OCI-LY1 (cell line): ENCODE measurements at regions not wholly inside any gene's neighbourhood (a gene's known extent, or its start where the extent isn't known, plus 50 kb on each side); places are given as distances from the start of the nearest gene placed in this dataset.

ENCODE experiments used
- H2AFZ ChIP-seq: fragments of 200-600 bp; sonication (generic), shearing (Covaris generic); 2 replicates; pipeline ENCODE4 v1.6.0; 2014; ENCODE audit warnings: antibody characterized with exemption, mild to moderate bottlenecking, low read length
- H3F3A ChIP-seq: fragments of 200-600 bp; sonication (generic), shearing (Covaris generic); 2 replicates; pipeline ENCODE4 v1.6.0; 2014; ENCODE audit warnings: mild to moderate bottlenecking, antibody characterized with exemption, low read length, moderate library complexity; ENCODE audit not compliant: insufficient read depth
- H3K27ac ChIP-seq: fragments of 200-600 bp; sonication (generic); 2 replicates; pipeline ENCODE4 v1.5.1; 2014; ENCODE audit warnings: low read length, mixed run types, mild to moderate bottlenecking, low read depth; ENCODE audit not compliant: poor library complexity, severe bottlenecking
- H3K27me3 ChIP-seq: fragments of 200-600 bp; sonication (generic); 2 replicates; pipeline ENCODE4 v1.6.0; 2014; ENCODE audit warnings: antibody characterized with exemption, mild to moderate bottlenecking, low read length, moderate library complexity; ENCODE audit not compliant: insufficient read depth
- H3K36me3 ChIP-seq: fragments of 200-600 bp; sonication (generic); 2 replicates; pipeline ENCODE4 v1.6.1; 2014; ENCODE audit warnings: mild to moderate bottlenecking, antibody characterized with exemption, low read length, moderate library complexity, mixed read lengths; ENCODE audit not compliant: insufficient read depth
- H3K4me1 ChIP-seq: fragments of 200-600 bp; sonication (generic); 2 replicates; pipeline ENCODE4 v1.5.1; 2014; ENCODE audit warnings: mild to moderate bottlenecking, low read length, moderate library complexity; ENCODE audit not compliant: insufficient read depth, severe bottlenecking
- H3K4me2 ChIP-seq: fragments of 200-600 bp; sonication (generic), shearing (Covaris generic); 2 replicates; pipeline ENCODE4 v1.6.1; 2014; ENCODE audit warnings: low read length
- H3K4me3 ChIP-seq: fragments of 200-600 bp; sonication (generic); 2 replicates; pipeline ENCODE4 v1.5.1; 2014; ENCODE audit warnings: low read length, low read depth, mild to moderate bottlenecking, mixed read lengths; ENCODE audit not compliant: poor library complexity, severe bottlenecking
- H3K79me2 ChIP-seq: fragments of 200-600 bp; shearing (Covaris generic); 2 replicates; pipeline ENCODE4 v1.6.1; 2016; ENCODE audit warnings: mixed run types, low read length, mixed read lengths; ENCODE audit not compliant: insufficient read depth
- H3K9ac ChIP-seq: fragments of 200-600 bp; sonication (generic), shearing (Covaris generic); 2 replicates; pipeline ENCODE4 v1.6.1; 2014; ENCODE audit warnings: mild to moderate bottlenecking, low read length, mixed read lengths
- H3K9me2 ChIP-seq: fragments of 200-600 bp; sonication (generic), shearing (Covaris generic); 2 replicates; pipeline ENCODE4 v1.6.1; 2014; ENCODE audit warnings: low read depth, mild to moderate bottlenecking, low read length, mixed read lengths
- H3K9me3 ChIP-seq: fragments of 200-600 bp; shearing (Covaris generic); 2 replicates; pipeline ENCODE4 v1.6.1; 2014; ENCODE audit warnings: low read length, mixed read lengths
- H4K20me1 ChIP-seq: fragments of 200-600 bp; sonication (generic), shearing (Covaris generic); 2 replicates; pipeline ENCODE4 v1.6.0; 2016; ENCODE audit warnings: mild to moderate bottlenecking, low read length; ENCODE audit not compliant: insufficient read depth
- CTCF ChIP-seq: fragments of 200-600 bp; sonication (generic), shearing (Covaris generic); IDR thresholded peaks from 2 replicates; pipeline ENCODE4 v1.5.1; 2017; ENCODE audit warnings: mild to moderate bottlenecking, antibody characterized with exemption, low read length, moderate library complexity, mixed read lengths
- EZH2 ChIP-seq: fragments of 200-600 bp; sonication (generic), shearing (Covaris generic); IDR thresholded peaks from 2 replicates; pipeline ENCODE4 v1.8.0; 2017; ENCODE audit warnings: borderline replicate concordance, mixed run types, mild to moderate bottlenecking, antibody characterized with exemption, low read length, moderate library complexity, mixed read lengths

GRCh38 chr16:54783980-54784379 is 146.7 kb upstream of the IRX5 start:
- TF ChIP-seq EZH2 = no peak
- no peak for TF ChIP-seq CTCF
- Histone ChIP-seq H3F3A (no peaks in the 10 kb centered on the region), H3K9ac (no peak overlapping the region), H3K79me2 (no peaks in the 10 kb centered on the region), H3K9me2 (no peaks in the 10 kb centered on the region), H3K36me3 (no peaks in the 10 kb centered on the region), H3K4me3 (no peak overlapping the region), H3K27ac (no peak overlapping the region), H3K9me3 (no peaks in the 10 kb centered on the region), H3K4me1 (no peaks in the 10 kb centered on the region), H2AFZ (no peak overlapping the region), H4K20me1 (no peaks in the 10 kb centered on the region), H3K4me2 (no peak overlapping the region), H3K27me3 (no peaks in the 10 kb centered on the region)

- no peaks in the 10 kb centered on the region for H3K79me2 ChIP-seq
- no peak overlapping the region for H3K27ac ChIP-seq
- no peaks in the 10 kb centered on the region for H3K27me3 ChIP-seq
- no peaks in the 10 kb centered on the region for H3K4me1 ChIP-seq
- no peak overlapping the region for H3K4me2 ChIP-seq
- H3K9me2 ChIP-seq = no peaks in the 10 kb centered on the region
- no peaks in the 10 kb centered on the region for H4K20me1 ChIP-seq
- no peaks in the 10 kb centered on the region for H3K9me3 ChIP-seq
- H3K36me3 ChIP-seq = no peaks in the 10 kb centered on the region
- no peak overlapping the region for H2AFZ ChIP-seq
- TF ChIP-seq EZH2 (no peak), CTCF (no peak)
- no peak overlapping the region for H3K4me3 ChIP-seq
- H3K9ac ChIP-seq = no peak overlapping the region
- no peaks in the 10 kb centered on the region for H3F3A ChIP-seq
These were observed 147.4 kb upstream of the IRX5 start for GRCh38 chr16:54783226-54783625.

GRCh38 chr16:54780266-54780665 is 150.4 kb upstream of the IRX5 start:
- TF ChIP-seq CTCF (no peak), EZH2 (no peak)
- H3K9me3 ChIP-seq = no peaks in the 10 kb centered on the region
- H3K4me1 ChIP-seq = no peaks in the 10 kb centered on the region
- H3K9ac ChIP-seq = no peak overlapping the region
- H3K36me3 ChIP-seq = no peaks in the 10 kb centered on the region
- H3K9me2 ChIP-seq = no peaks in the 10 kb centered on the region
- no peaks in the 10 kb centered on the region for H3K27me3 ChIP-seq
- H2AFZ ChIP-seq = no peak overlapping the region
- H3K79me2 ChIP-seq = no peaks in the 10 kb centered on the region
- no peak overlapping the region for H3K27ac ChIP-seq
- no peaks in the 10 kb centered on the region for H4K20me1 ChIP-seq
- H3K4me2 ChIP-seq = no peak overlapping the region
- no peaks in the 10 kb centered on the region for H3F3A ChIP-seq
- no peak overlapping the region for H3K4me3 ChIP-seq
